ENCODE measurements at regions not wholly inside any gene's neighbourhood (a gene's known extent, or its start where the extent isn't known, plus 50 kb on each side); places are given as distances from the start of the nearest gene placed in this dataset.
"Not testable (repeated sequence)": the region's sequence is repeated elsewhere in the genome, so short reads cannot be mapped to it uniquely, and the experiment has no call there.

DNA sequence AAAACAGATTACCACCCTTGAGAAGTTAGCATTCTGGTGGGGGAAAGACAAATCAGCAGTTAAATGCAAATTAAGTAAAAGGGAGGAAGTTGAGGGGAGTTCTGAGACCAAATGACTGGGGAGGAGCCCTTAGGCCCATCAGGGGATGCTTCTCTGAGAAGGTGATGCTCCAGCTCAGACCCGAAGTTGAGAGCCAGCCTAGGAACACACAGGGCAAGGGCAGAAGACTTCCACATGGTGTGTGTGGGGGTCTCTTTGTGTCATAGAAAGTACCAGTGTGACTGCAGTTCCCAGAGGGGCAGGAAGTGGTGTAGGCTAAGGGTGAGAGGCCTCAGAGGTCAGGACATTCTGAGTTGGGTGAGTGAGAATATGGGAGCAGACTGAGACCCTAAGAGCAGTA, 137.3 kb downstream of the KLRB1 start:
- RAD21 ChIA-PET (ENCODE audit: unreplicated experiment); DNase-seq (ENCODE audit: low read depth, low spot score); H4K20me1 ChIP-seq (ENCODE audit: control insufficient read depth, insufficient read depth); BruUV-seq (replicated peaks); H3K36me3 ChIP-seq (ENCODE audit: control insufficient read depth in 2 of 2, insufficient read depth in 2 of 2, low read length in 1 of 2); H3K9me3 ChIP-seq (replicated peaks; ENCODE audit: control insufficient read depth, insufficient read depth, low read length); H3K4me1 ChIP-seq (ENCODE audit: control insufficient read depth, insufficient read depth, low read length); H3K4me3 ChIP-seq; H2AFZ ChIP-seq (ENCODE audit: control insufficient read depth, low read depth, low read length); intact Hi-C loops (cut with micrococcal nuclease; ENCODE audit: unreplicated experiment); H3K27ac ChIP-seq (ENCODE audit: control insufficient read depth, insufficient read depth); H3K79me2 ChIP-seq (ENCODE audit: control insufficient read depth, insufficient read depth, low read length); in situ Hi-C loops (cut with MboI); ATAC-seq; H3K9ac ChIP-seq (ENCODE audit: control insufficient read depth, insufficient read depth, low read length); H3K27me3 ChIP-seq (replicated peaks in 1 of 2; ENCODE audit: control insufficient read depth in 2 of 2, insufficient read depth in 2 of 2, low read length in 1 of 2): not testable (repeated sequence)
- 0 out of 2 replicates have a peak overlapping the region, but pooled peaks have one; percentile 9 for H3K4me2 ChIP-seq (ENCODE audit: control insufficient read depth, insufficient read depth)
- peak; percentile 72 for FAIRE-seq
- ChIA-PET POLR2A (interaction anchor here (0.5 kb wide), 1 partner anchor 1625 kb away, joined by 3 read pairs; no protein-coding TSS in a partner anchor), CTCF (interaction anchor here (2.0 kb wide), 1 partner anchor 138 kb away, joined by 15 read pairs; no protein-coding TSS in a partner anchor), SMC1A (ENCODE audit: uncharacterized antibody, unreplicated experiment) (interaction anchor here (1.2 kb wide), 1 partner anchor 117 kb away, joined by 3 read pairs; no protein-coding TSS in a partner anchor)
- 0% methylated on average over 1 of the region's 1 CpG for WGBS (ENCODE audit: insufficient coverage, insufficient replicate concordance, low lambda C conversion rate, missing lambda C conversion rate)

DNA sequence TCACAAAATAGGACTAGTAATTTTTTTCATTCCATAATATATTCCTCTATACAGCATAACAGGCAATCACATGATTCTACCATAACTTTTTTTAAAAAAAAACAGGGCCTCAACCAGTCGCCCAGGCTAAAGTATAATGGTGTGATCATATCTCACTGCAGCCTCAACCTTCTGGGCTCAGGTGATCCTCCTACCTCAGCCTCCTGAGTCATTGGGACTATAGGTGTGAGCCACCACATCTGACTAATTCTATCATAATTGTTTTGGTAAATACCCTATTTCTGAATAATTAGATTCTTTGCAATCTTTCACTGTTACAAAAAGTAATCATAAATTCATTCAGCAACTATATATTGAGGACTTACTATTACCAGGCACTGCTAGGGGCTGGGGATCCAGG, 137.8 kb downstream of the KLRB1 start:
- H4K20me1 ChIP-seq (ENCODE audit: control insufficient read depth, insufficient read depth); H3K4me2 ChIP-seq (ENCODE audit: control insufficient read depth, insufficient read depth); H3K9me3 ChIP-seq (replicated peaks; ENCODE audit: control insufficient read depth, insufficient read depth, low read length); H3K79me2 ChIP-seq (ENCODE audit: control insufficient read depth, insufficient read depth, low read length); ATAC-seq; H3K4me1 ChIP-seq (ENCODE audit: control insufficient read depth, insufficient read depth, low read length); DNase-seq (ENCODE audit: low read depth, low spot score); H2AFZ ChIP-seq (ENCODE audit: control insufficient read depth, low read depth, low read length); in situ Hi-C loops (cut with MboI); H3K4me3 ChIP-seq; BruUV-seq (replicated peaks); RAD21 ChIA-PET (ENCODE audit: unreplicated experiment); H3K27me3 ChIP-seq (replicated peaks in 1 of 2; ENCODE audit: control insufficient read depth in 2 of 2, insufficient read depth in 2 of 2, low read length in 1 of 2); H3K36me3 ChIP-seq (ENCODE audit: control insufficient read depth in 2 of 2, insufficient read depth in 2 of 2, low read length in 1 of 2); H3K9ac ChIP-seq (ENCODE audit: control insufficient read depth, insufficient read depth, low read length); H3K27ac ChIP-seq (ENCODE audit: control insufficient read depth, insufficient read depth): not testable (repeated sequence)
- intact Hi-C loops (cut with micrococcal nuclease; ENCODE audit: unreplicated experiment), result loop anchor here (1.0 kb wide), 1 partner anchor 139 kb away; no protein-coding TSS in a partner anchor
- ChIA-PET CTCF (interaction anchor here (0.6 to 2.0 kb wide), 4 partner anchors 137 to 308 kb away, joined by 3 to 15 read pairs (median 6); no protein-coding TSS in a partner anchor), SMC1A (ENCODE audit: uncharacterized antibody, unreplicated experiment) (interaction anchor here (1.2 to 2.1 kb wide), 4 partner anchors 90 to 139 kb away, joined by 3 to 17 read pairs (median 4); no protein-coding TSS in a partner anchor), POLR2A (interaction anchor here (0.5 kb wide), 1 partner anchor 1624 kb away, joined by 3 read pairs; no protein-coding TSS in a partner anchor)
- FAIRE-seq, result peak; percentile 35
- 0% methylated on average over 1 of the region's 1 CpG for WGBS (ENCODE audit: insufficient coverage, insufficient replicate concordance, low lambda C conversion rate, missing lambda C conversion rate)

DNA sequence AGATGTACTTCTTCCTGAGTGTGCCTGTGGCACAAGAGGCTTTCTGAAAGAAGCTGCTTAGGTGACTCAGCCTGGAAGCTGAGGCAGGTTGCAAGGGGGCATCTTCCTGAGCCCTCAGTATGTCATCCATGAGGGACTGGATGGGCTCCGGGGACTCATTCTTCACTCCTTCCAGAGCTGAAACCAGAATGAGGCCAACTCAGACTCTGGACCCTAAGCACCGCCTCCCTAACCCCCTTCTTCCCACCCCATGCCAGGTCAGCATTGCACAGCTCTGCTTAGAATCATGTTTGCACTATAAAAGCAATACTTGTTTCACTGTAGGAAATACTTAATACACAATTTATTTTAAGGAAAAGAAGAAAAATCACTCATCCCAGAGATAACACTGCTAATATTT, 138.3 kb downstream of the KLRB1 start:
- H3K4me2 ChIP-seq (ENCODE audit: control insufficient read depth, insufficient read depth); H3K9ac ChIP-seq (ENCODE audit: control insufficient read depth, insufficient read depth, low read length); POLR2A ChIA-PET; H3K79me2 ChIP-seq (ENCODE audit: control insufficient read depth, insufficient read depth, low read length); H2AFZ ChIP-seq (ENCODE audit: control insufficient read depth, low read depth, low read length); H3K27ac ChIP-seq (ENCODE audit: control insufficient read depth, insufficient read depth); ATAC-seq; BruUV-seq (replicated peaks); H3K4me3 ChIP-seq; FAIRE-seq; H3K36me3 ChIP-seq (ENCODE audit: control insufficient read depth in 2 of 2, insufficient read depth in 2 of 2, low read length in 1 of 2); H3K27me3 ChIP-seq (replicated peaks in 1 of 2; ENCODE audit: control insufficient read depth in 2 of 2, insufficient read depth in 2 of 2, low read length in 1 of 2); in situ Hi-C loops (cut with MboI); H3K4me1 ChIP-seq (ENCODE audit: control insufficient read depth, insufficient read depth, low read length); DNase-seq (ENCODE audit: low read depth, low spot score); H4K20me1 ChIP-seq (ENCODE audit: control insufficient read depth, insufficient read depth); H3K9me3 ChIP-seq (replicated peaks; ENCODE audit: control insufficient read depth, insufficient read depth, low read length): not testable (repeated sequence)
- RAD21 ChIA-PET (ENCODE audit: unreplicated experiment), result interaction anchor here (1.5 kb wide), 1 partner anchor 138 kb away, joined by 12 read pairs; no protein-coding TSS in a partner anchor
- CTCF ChIA-PET, result interaction anchor here (0.6 to 2.0 kb wide), 9 partner anchors 95 to 331 kb away, joined by 3 to 18 read pairs (median 3); no protein-coding TSS in a partner anchor
- SMC1A ChIA-PET (ENCODE audit: uncharacterized antibody, unreplicated experiment), result interaction anchor here (0.6 to 2.1 kb wide), 7 partner anchors 90 to 139 kb away, joined by 3 to 17 read pairs (median 3); no protein-coding TSS in a partner anchor
- intact Hi-C loops (cut with micrococcal nuclease; ENCODE audit: unreplicated experiment), result loop anchor here (1.0 kb wide), 1 partner anchor 138 kb away; no protein-coding TSS in a partner anchor
- 75% methylated on average over 2 of the region's 2 CpGs for WGBS (ENCODE audit: insufficient coverage, insufficient replicate concordance, low lambda C conversion rate, missing lambda C conversion rate)
